ENCODE measurements at regions not wholly inside any gene's neighbourhood (a gene's known extent, or its start where the extent isn't known, plus 50 kb on each side); places are given as distances from the start of the nearest gene placed in this dataset.

DNA sequence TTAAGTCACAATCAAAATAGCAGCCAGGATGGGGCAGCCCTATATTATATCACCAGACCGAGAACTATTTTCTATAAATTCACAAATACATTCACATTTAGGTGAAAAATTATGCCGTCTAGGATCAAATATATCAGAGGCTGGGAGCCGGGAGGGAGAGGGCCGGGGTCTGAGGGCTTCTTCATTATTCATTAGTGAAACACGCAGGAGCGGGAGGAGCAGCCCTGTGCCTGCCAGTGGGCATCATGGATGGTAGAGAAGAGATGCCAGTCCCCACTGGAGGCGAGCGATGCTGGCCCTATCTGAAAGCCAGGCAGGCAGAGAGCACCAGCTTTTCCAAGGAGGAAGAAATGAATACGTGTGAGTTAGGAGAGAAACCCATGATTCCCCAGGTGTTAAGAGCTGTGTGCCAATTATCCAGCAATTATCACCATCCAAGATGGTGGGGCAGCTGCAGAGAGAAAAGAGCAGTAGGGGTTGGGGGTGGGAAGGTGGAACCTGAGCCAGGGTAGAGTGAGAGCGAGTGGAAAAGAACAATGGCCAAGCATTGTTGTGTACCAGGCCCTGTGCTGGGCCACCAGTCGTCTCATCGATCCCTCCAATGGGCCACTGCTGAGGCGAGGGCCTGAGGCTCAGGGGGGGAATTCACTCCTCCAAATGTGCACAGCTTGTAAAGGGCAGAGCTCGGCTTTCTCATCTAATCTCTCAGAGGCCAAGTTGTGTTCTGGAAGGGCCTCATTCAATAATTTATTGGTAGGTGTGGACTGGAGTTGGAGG, 261.3 kb upstream of the TLE3 start:
- no peak for DNase-seq

DNA sequence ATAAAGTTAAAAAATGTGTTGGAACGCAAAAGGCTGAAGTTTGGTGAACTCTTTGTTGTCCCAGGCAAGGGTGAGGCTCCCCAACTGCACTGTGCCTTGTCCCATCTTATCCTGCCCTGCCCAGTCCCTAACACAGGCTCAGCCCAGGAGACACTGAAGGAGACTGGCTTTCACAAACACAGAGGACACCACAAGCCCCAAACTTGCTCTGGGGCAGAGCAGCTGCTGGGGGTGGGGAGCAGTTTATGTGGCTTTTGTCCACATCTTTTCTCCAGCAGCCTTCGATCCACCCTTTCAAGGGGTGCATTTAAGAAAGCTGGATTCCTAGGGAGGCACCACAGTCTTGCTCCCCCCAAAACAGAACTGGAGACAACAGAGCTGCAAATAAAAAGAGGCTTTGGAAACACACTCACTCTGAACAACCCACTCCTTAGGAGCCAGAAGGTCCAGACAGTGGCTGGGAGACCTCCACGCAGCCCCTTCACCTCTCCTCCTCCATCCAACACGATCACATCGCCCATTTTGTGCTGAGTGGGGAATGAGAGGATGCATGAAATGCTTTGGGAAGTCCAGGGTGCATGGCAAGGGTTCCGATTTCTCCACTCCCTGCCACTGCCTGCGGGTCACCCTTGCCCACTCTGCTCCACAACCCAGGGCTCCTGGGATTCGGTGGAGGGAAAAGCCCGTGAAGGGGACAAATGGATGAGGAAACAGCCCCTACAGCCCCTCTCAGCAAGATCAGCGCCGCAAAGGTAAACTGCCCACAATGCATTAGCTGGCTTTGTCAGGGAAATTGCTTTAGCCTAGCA, 260.5 kb upstream of the TLE3 start:
- DNase-seq, result no peak

DNA sequence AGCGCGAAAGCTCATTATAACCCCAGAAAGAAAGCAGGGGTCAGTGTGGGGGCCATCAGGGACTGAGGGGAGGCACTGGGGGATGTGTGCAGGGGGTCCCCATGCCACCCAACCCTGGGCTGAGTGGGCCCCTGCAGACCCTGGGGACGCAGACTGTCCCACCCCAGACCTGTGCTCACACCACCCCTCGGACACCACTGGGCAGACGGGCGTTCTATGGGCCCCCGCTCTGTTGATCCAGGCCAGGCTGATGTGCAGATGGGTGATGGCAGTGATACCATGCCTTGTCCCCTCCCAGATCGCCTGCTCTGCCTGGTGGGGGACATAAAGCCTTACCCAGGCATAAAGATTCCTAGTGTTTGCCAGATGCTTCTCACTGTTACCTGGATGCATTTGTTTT, 259.7 kb upstream of the TLE3 start:
- DNase-seq, result no peak

GRCh38 chr15:70356919-70357318, 259.2 kb upstream of the TLE3 start:
- DNase-seq, result no peak

DNA sequence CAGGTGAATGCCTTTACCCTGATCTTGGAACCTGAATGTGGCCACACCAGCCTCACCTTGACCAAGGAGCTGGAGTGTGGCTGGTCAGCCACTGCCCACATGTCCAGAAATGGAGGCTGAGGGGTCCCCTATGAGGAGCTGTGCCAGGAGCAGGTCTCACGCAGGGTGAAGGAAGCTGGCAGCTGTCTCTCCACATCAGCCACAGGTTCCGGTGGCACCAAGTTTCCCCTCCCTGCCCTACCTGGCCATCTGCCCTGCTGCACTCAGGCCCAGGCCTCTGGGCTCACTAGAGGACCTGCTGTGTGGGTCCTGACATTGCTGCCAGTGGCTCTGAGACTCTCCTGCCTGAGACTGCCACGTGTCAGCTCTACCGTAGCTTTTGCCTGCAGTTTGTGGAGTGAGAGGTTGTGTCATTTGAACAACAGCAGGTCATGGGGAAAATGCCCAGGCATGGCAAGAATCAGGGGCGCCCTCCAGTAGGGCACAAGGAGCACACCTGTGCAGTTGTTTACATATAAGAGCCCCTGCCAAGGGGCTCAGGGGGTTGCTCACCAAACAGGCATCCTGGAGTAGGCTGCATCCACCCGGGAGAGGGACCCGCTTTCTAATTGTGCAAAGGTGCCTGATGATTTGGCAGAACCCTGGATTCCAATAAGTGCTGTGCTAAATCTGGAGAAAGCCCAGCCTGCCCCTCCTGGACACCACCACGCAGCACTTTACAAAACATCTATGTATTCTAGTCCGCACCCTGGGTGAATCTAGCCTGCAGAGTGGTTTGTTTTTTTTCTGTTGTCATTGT, 258.5 kb upstream of the TLE3 start:
- DNase-seq, result no peak

GRCh38 chr15:70355275-70355795, 257.6 kb upstream of the TLE3 start:
- DNase-seq, result no peak

DNA sequence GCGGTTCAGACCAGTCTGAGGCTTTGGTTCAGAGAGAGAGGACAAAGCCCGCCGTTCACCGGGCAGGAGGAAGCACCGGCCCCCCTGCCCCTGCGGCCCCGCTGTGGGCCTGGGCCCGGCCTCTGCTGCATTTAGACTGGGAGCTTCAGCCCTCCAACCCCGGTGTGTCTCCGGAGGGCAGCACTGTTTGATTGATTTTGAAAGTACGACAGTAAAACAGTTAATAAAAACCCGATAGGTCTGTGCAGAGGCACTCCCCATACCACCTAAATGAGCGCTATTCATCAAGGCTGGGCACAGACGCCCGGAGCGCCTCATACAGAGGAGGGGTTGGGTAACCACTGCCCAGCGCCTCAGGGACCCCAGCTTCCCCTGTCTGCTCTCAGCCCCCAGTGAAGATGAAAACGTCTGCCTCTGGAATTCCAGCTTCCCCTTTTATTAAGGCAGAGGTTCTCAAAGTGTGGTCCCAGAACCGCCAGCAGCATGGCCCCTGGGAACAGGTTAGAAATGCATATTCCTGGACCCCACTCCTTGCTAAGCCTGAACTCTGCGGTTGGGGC, 256.7 kb upstream of the TLE3 start:
- DNase-seq, result no peak

DNA sequence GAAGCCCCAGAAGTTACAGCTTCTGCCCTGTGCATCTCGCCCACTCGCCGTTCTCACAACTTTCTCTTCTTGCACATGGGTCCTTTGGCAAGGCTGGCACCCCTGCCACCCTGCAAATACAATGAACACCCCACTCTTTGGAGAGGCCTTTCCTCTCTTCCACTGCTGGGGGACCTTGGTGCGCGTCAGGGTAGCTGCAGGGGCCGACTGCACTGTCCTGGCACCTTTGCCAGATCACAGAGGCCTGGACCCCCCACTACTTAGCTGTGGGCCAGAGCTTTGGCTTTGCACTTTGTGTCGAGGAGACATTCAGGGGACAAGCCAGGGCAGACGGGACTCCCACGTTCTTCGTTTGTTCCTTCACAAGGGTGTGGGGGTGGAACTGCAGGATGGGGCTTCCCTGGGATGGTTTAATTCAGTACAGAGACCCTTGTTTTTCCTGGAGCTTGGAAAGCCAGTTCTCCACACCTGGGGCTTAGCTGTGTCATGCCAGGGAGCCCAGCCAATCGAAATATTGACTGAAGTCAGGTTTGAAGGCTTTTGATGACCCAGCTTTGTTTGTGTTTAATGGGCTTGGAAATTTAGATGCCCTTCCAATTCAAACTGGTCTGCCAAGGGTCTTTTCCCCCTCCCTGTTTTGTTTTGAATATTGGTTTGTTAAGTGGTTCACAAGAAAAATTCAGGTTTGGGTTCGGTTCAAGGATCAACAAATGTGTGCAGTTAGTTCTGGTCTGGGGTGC, 256.1 kb upstream of the TLE3 start:
- DNase-seq, result no peak

DNA sequence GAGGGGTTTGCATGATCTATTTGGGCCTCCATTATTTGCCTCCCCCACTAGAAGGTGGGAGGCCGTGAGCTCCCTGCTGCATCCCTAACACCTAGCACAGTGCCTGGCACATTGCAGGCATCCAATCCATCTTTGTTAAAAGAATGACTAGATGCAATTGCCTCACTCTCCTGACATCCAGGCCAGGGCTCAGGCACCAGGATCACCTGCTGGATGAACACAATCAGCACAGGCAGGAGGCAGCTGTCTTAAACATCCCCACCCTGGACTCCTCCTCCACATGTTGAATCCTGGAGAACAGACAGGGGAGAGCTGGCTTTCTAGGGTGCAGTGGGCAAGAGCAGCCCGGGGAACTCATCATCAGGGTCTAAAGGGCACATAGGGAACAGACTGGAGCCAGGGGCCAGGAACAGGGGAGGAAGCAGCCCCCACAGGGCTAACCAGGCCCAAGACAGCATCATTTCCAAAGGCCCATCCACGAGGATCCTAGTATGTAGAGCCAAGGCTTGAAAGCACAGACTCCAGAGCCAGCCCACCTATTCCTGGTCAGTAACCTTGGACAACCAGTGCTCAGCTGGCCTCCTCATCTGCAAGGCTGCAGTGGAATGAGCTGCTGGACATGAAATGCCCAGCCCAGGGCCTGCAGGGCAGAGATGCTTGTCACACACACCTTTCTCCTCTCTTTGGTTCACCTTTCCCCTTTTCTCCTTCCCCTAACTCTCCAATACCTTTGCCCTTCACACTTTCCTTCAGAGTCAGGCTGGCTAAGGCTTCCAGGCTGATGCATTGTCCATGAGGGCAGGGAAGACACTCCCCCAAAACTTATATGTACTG, 254.4 kb upstream of the TLE3 start:
- DNase-seq, result no peak

- no peak for DNase-seq
Measured at GRCh38 chr15:70351391-70351790, 253.7 kb upstream of the TLE3 start.

GRCh38 chr15:70348581-70349344, 251.0 kb upstream of the TLE3 start:
- DNase-seq, result no peak

DNA sequence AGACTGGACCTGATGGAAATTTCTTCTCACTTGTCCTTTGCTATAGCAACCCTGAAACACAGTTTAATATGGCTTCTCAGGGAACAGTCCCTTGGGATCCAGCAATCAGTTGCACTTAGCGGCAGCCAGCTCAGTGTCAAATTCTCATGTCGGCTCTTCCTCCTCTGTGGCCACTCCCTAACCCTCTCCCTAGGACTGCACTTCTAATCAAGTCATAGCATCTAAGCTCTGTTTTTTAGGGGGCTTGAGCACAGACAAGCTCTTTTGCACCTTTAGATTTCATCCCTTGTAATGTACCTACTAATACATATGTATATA, 250.5 kb upstream of the TLE3 start:
- no peak for DNase-seq

GRCh38 chr15:70347321-70348225, 249.9 kb upstream of the TLE3 start:
- no peak for DNase-seq

- no peak for DNase-seq
Measured at GRCh38 chr15:70345251-70346019, 247.7 kb upstream of the TLE3 start.

GRCh38 chr15:70344666-70345065, 246.9 kb upstream of the TLE3 start:
- no peak for DNase-seq

- DNase-seq, result no peak
Measured at GRCh38 chr15:70343961-70344621, 246.4 kb upstream of the TLE3 start.

GRCh38 chr15:70342554-70343548, 245.1 kb upstream of the TLE3 start:
- DNase-seq, result no peak

Data from activated CD4-positive, CD25-positive, alpha-beta regulatory T cell (primary cell).